Testis (tissue), 2 donors: ENCODE measurements at regions not wholly inside any gene's neighbourhood (a gene's known extent, or its start where the extent isn't known, plus 50 kb on each side); places are given as distances from the start of the nearest gene placed in this dataset.

Source experiments
- DNase-seq: peaks from one replicate; pipeline ENCODE4 v3.0.0-alpha.2; 2019
- H3K27ac ChIP-seq, 2 donors: fragments of 200-600 bp; sonication (generic); one replicate each; pipeline ENCODE4 v1.5.1; 2019
- H3K27me3 ChIP-seq: fragments of 200-600 bp; sonication (generic); one replicate; pipeline ENCODE4 v1.5.1; 2019
- H3K36me3 ChIP-seq: fragments of 200-600 bp; sonication (generic); one replicate; pipeline ENCODE4 v1.5.1; 2017; ENCODE audit warnings: low read depth; ENCODE audit errors: missing control alignments
- H3K4me1 ChIP-seq: fragments of 200-600 bp; sonication (generic); one replicate; pipeline ENCODE4 v1.5.1; 2019
- H3K4me3 ChIP-seq, 2 donors: fragments of 200-600 bp; sonication (generic); one replicate each; pipeline ENCODE4 v1.5.1; 2017 to 2019
- H3K9me3 ChIP-seq: fragments of 200-600 bp; sonication (generic); one replicate; pipeline ENCODE4 v1.5.1; 2017
- POLR2A ChIP-seq: fragments of 450-650 bp; IDR thresholded peaks from one replicate; pipeline ENCODE4 v1.6.1; 2017; ENCODE audit warnings: antibody characterized with exemption, mild to moderate bottlenecking, moderate library complexity
- WGBS, 2 donors: methylation state at CpG; one replicate each; pipeline ENCODE4 v1.1.5; 2018; 5-methylcytosine and 5-hydroxymethylcytosine counted together
- intact Hi-C: fragments of 100-400 bp; cut with DNase I; formaldehyde crosslinking; loops from one replicate; pipeline ENCODE4 v1.15.1; 2023; ENCODE audit warnings: low total_unique reads
- TF ChIP-seq, protein P1 (sequence below), 3 experiments: fragments of 450-650 bp in 2 of 3; fragments of 200-600 bp in 1 of 3; sonication (generic) in 1 of 3; IDR thresholded peaks; one replicate each; pipeline ENCODE4 v1.5.1; 2016 to 2019; ENCODE audit warnings: antibody characterized with exemption in 3 of 3, mild to moderate bottlenecking in 2 of 3, moderate library complexity in 1 of 3

DNA sequence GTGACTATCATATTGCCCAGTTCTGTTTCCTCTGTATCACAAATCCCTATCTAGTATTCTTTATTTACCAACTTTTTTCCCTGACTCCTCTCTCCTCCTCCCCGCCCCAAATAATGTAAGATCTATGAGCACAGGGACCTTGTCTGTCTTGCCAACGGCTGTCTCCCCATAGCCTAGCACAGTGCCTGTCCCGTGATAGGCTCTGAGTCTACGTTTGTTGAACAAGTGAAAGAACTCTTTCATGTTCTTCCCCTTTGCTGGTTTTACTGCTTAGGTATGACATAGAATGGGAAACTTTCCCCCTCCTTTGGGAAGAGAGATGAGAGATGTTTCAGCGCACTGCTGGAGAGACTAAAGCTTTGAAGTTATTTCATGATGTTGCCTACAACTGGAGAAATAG is 367.0 kb downstream of the PRDM2 start:
- no peaks in the 10 kb centered on the region for H3K4me1 ChIP-seq
- intact Hi-C loops, result no loop called here
- H3K27me3 ChIP-seq, result no peaks in the 10 kb centered on the region
- TF ChIP-seq, protein P1, sequence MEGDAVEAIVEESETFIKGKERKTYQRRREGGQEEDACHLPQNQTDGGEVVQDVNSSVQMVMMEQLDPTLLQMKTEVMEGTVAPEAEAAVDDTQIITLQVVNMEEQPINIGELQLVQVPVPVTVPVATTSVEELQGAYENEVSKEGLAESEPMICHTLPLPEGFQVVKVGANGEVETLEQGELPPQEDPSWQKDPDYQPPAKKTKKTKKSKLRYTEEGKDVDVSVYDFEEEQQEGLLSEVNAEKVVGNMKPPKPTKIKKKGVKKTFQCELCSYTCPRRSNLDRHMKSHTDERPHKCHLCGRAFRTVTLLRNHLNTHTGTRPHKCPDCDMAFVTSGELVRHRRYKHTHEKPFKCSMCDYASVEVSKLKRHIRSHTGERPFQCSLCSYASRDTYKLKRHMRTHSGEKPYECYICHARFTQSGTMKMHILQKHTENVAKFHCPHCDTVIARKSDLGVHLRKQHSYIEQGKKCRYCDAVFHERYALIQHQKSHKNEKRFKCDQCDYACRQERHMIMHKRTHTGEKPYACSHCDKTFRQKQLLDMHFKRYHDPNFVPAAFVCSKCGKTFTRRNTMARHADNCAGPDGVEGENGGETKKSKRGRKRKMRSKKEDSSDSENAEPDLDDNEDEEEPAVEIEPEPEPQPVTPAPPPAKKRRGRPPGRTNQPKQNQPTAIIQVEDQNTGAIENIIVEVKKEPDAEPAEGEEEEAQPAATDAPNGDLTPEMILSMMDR (IDR thresholded peaks at IDR 0.05), result no peak
- TF ChIP-seq POLR2A, result no peak
- H3K9me3 ChIP-seq, result no peaks in the 10 kb centered on the region
- 95 to 97% methylated on average over 5 of the region's 5 CpGs for WGBS, 2 donors
- no peaks in the 10 kb centered on the region for H3K36me3 ChIP-seq
- no peak overlapping the region for H3K27ac ChIP-seq
- H3K4me3 ChIP-seq, result no peak overlapping the region
- DNase-seq, result no peak

DNA sequence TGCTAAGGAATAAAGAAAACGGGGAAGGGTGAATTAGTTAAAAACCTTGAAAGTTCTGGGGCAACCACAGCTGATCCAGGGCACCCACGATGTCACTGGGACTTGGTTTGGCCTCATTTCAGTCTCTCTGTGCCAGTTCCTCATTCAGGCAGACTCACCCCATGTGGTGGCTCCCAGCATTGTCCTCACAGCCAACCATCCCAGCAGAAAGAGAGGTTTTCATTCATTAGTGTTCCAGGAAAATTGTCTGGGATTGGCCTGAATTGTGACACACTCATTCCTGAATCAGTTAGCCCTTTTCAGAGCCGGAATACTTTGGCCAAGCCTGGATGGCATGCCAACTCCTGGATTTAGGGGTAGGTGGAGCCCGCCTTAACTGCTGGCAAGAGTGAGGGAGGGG is 367.7 kb downstream of the PRDM2 start:
- TF ChIP-seq, protein P1 (IDR thresholded peaks at IDR 0.05), result no peak
- no peak for TF ChIP-seq POLR2A
- DNase-seq, result no peak
- Histone ChIP-seq H3K4me3 (no peak overlapping the region), H3K4me1 (no peaks in the 10 kb centered on the region), H3K27ac (no peak overlapping the region), H3K9me3 (no peaks in the 10 kb centered on the region), H3K27me3 (no peaks in the 10 kb centered on the region), H3K36me3 (no peaks in the 10 kb centered on the region)
- WGBS, 2 donors, result 80 to 82% methylated on average over 4 of the region's 4 CpGs
- intact Hi-C loops, result no loop called here

DNA sequence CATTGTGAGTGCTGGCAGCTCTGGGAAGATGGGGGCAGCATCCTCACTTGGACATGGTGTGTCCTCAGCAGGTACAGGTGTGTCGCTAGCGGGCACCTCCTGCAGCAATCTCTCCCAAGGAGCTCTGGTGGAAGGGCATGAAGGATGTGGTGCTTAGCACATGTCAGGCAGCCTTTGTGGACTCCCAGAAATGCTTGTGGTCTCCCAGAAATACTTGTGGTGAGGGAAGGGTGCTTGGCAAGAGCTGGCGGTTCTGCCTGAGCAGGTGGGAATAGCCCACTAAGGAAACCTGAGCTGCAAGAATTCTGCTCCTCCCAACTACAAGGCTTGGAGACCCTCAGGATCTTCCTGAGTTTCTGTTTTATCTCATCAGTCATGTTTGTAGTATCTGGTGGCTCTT is 371.6 kb downstream of the PRDM2 start:
- 88 to 93% methylated on average over 1 to 3 of the region's 3 CpGs for WGBS, 2 donors
- intact Hi-C loops, result no loop called here
- DNase-seq, result no peak

DNA sequence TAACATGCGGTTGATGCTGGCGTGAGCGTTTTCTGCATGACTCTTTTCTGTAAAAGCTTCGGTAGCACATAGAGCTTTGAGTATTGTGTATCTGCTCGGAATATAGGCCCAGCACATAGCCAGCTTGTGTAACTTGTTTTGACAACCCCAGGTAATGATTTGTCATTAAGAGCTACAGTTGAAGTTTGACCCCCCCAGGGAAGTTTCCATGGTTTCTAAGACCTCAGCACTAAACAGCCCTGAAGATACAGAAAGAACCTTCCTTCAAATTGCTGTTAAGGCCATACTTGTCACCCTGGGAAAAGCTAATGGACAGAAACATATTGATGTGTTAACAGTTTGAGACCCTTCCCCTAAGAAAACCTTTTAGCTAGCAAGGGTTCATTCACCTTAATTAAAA is 380.7 kb downstream of the PRDM2 start:
- intact Hi-C loops, result no loop called here
- TF ChIP-seq, protein P1 (IDR thresholded peaks at IDR 0.05), result no peak
- no peak for TF ChIP-seq POLR2A
- Histone ChIP-seq H3K4me1 (no peaks in the 10 kb centered on the region), H3K9me3 (no peaks in the 10 kb centered on the region), H3K4me3 (no peak overlapping the region), H3K27me3 (no peaks in the 10 kb centered on the region), H3K27ac (no peak overlapping the region), H3K36me3 (no peaks in the 10 kb centered on the region)
- no peak for DNase-seq
- WGBS, 2 donors, result 94 to 98% methylated on average over 5 of the region's 5 CpGs

More for the DNA sequence above, 371.6 kb downstream of the PRDM2 start:
- no peaks in the 10 kb centered on the region for H3K4me1 ChIP-seq
- no peak overlapping the region for H3K27ac ChIP-seq
- no peaks in the 10 kb centered on the region for H3K9me3 ChIP-seq
- TF ChIP-seq POLR2A, result no peak
- TF ChIP-seq, protein P1 (IDR thresholded peaks at IDR 0.05), result no peak
- H3K27me3 ChIP-seq, result no peaks in the 10 kb centered on the region
- no peaks in the 10 kb centered on the region for H3K36me3 ChIP-seq
- H3K4me3 ChIP-seq, result no peak overlapping the region

DNA sequence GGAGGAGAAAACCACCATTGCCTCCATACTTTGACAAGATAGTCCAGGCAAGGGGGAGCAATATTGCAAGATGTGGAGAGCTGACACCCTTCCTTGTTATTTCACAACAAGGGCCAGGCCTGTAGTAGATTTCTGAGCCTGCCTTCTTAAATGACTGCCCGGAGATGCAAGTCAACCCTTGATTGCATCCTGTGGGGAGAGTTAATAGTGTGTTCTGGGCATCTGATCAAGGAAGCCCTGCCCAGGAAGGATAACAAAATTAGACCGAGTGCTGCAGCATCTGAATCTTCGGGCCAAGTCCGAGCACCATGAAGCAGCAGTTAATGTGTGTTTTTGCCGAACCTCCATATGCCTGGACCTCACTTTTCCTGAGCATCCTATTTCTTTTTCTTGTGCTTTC is 382.3 kb downstream of the PRDM2 start:
- Histone ChIP-seq H3K4me1 (no peaks in the 10 kb centered on the region), H3K27me3 (no peaks in the 10 kb centered on the region), H3K27ac (no peak overlapping the region), H3K9me3 (no peaks in the 10 kb centered on the region), H3K4me3 (no peak overlapping the region), H3K36me3 (no peaks in the 10 kb centered on the region)
- 50 to 73% methylated on average over 5 of the region's 5 CpGs for WGBS, 2 donors
- DNase-seq, result no peak
- TF ChIP-seq POLR2A, result no peak
- TF ChIP-seq, protein P1 (IDR thresholded peaks at IDR 0.05), result no peak
- intact Hi-C loops, result no loop called here
